Vagina (tissue), 2 donors: ENCODE measurements at regions not wholly inside any gene's neighbourhood (a gene's known extent, or its start where the extent isn't known, plus 50 kb on each side); places are given as distances from the start of the nearest gene placed in this dataset.

Experiments
- CTCF ChIP-seq, 3 experiments: fragments of 450-650 bp in 2 of 3; fragments of 200-600 bp in 1 of 3; sonication (generic) in 1 of 3; IDR thresholded peaks; one replicate each; pipeline ENCODE4 v1.5.1; 2017 to 2019; ENCODE audit warnings: antibody characterized with exemption in 3 of 3, mild to moderate bottlenecking in 2 of 3, moderate library complexity in 2 of 3
- POLR2A ChIP-seq, 2 donors: fragments of 450-650 bp; IDR thresholded peaks; one replicate each; pipeline ENCODE4 v1.6.1; 2017; ENCODE audit warnings: antibody characterized with exemption in 2 of 2, mild to moderate bottlenecking in 2 of 2, moderate library complexity in 2 of 2
- POLR2AphosphoS5 ChIP-seq, 2 donors: sonication (generic); formaldehyde crosslinking; IDR thresholded peaks; one replicate each; pipeline ENCODE4 v1.9.0; 2017; ENCODE audit warnings: antibody characterized with exemption in 2 of 2, mild to moderate bottlenecking in 2 of 2, low read depth in 1 of 2; ENCODE audit not compliant: insufficient read depth in 1 of 2

GRCh38 chr6:115666997-115667396 lies 393.7 kb downstream of the FRK start:
- TF ChIP-seq CTCF (IDR thresholded peaks at IDR 0.05) (no peak), POLR2AphosphoS5 (IDR thresholded peaks at IDR 0.05; ENCODE audit: insufficient read depth in 1 of 2, low read depth in 1 of 2) (no peak), POLR2A (IDR thresholded peaks at IDR 0.05) (no peak)
